GM21529 (cell line): ENCODE measurements at regions not wholly inside any gene's neighbourhood (a gene's known extent, or its start where the extent isn't known, plus 50 kb on each side); places are given as distances from the start of the nearest gene placed in this dataset.

Experiments
- ATAC-seq: cut with Tn5 transposase; IDR thresholded peaks from one replicate; pipeline ENCODE4 v1.9.1; 2021; ENCODE audit not compliant: unreplicated experiment

DNA sequence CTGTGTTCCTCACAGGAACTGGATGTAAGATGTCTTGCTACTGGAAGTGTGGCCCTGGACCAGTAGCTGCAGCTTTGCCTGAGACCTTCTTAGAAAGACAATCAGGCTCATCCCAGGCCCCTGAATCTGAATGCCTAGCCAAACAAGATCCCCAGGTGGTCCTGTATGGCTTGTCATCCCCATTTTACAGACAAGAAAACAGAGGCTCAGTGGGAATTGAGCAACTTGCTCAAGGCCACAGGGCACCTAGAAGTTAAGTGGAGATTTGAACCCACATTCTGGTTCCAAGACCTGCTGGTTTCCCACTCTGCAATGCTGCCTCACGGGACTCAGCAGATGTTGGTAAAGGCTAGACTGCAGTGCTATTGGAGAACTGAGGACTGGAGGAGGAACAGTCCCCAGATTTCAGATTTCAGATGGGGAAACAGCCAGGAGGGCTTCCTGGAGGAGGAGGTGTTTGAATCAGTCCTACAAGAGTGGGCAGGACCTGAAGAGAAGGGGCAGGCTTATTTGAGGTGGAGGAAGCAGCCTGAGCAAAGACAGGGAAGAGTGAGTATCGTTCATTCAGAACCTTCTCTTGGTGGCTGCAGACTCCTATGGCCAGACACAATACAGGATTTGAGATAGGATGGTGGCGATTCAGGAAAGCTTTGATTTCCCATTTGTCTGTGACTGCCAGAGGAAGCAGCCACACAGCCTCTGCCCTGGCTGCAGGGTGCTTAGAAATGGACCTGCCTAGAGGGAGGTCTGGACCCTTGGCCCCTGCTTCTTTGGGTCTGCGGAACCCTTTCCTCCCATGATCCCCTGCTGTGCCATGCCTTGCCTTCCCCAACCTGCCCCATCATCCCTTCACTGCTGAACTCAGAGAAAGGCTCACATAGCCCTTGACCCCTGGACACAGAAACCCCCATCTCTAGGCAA lies 233.4 kb upstream of the NLRP1 start:
- ATAC-seq, result no peak

- ATAC-seq, result no peak
Observed at GRCh38 chr17:5819396-5819795, 235.1 kb upstream of the NLRP1 start.

GRCh38 chr17:5819921-5820685 lies 235.8 kb upstream of the NLRP1 start:
- no peak for ATAC-seq

DNA sequence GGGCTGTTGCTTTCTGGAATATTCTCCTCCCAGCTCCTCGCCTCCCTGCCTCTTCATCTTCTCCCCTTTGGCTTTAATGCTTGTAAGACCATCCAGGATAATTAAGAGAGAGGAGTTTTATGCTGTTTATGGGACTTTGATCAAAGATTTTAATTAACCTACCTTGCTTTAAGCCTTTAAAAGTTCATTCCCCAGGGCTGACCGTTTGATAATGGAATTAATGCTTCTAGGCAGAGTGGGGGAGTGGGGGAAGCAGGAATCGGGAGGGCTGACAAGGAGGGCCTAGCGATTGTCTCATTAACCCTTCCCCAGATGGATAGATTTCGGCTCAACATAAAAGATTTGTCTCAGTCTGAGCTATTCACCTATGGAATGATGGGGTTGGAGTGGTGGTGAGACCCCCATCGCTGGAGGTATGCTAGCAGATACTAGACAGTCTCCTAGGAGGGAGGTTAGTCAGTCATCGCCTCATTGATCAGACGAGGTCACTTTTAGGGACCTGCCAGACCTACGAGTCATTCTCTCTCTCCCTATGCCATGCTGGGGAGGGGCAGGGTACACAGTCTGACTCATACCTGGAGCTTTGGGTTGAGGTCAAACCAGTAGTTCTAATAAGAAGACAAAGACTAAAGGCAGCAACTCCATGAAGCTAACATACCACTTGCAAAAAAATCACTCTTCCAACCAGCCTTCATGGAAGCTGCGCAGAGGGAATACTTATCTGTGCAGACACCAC lies 236.6 kb upstream of the NLRP1 start:
- no peak for ATAC-seq

GRCh38 chr17:5821803-5822202 lies 237.5 kb upstream of the NLRP1 start:
- no peak for ATAC-seq

- ATAC-seq, result no peak
Observed at GRCh38 chr17:5822281-5823060, 238.2 kb upstream of the NLRP1 start.

DNA sequence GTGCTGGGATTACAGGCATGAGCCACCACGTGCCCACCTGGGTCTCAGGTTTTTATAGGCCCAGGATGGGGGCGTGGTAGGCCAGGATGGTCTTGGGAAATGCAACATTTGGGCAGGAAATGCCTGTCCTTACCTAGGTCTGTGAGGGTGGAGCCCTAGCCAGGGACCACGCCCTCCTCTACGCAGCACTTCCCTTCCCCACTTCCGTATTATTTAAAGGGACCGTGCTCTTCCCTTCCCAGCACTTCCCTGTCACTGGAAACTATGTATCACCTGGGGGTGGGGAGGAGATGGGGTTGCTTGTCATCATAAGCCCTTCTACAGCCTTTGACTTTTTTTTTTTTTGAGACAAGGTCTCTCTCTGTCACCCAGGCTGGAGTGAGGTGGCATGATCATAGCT lies 238.9 kb upstream of the NLRP1 start:
- ATAC-seq, result no peak

DNA sequence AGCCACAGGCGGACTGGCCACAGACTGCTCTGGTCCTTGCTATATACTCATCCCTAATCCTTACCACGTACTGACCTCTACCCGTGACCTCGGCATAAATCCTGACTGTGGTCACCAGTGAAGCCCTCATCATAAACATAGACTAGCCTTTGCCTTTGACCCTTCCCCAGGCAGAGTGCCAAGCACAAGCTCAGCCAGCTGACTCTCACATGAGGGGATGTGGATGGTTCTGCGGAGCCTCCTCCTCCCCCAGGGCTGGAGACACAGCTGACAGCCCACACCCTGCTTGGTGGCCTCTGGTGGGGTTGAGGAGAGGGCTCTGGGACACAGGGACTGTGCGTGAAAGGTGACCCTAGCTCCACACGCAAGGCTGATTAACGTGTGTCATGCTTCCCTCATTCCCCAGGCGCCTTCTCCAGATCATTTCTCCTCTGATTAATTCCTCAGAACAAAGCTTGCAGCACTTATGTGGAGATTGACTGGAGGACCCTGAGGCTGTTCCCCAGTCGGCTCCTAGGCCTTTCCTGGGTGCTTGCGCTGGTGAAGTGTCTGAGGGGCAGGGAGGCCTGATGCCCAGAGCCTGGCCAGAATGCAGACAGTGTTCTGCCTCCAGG lies 241.5 kb upstream of the NLRP1 start:
- no peak for ATAC-seq

GRCh38 chr17:5826384-5826783 lies 242.1 kb upstream of the NLRP1 start:
- ATAC-seq, result no peak

DNA sequence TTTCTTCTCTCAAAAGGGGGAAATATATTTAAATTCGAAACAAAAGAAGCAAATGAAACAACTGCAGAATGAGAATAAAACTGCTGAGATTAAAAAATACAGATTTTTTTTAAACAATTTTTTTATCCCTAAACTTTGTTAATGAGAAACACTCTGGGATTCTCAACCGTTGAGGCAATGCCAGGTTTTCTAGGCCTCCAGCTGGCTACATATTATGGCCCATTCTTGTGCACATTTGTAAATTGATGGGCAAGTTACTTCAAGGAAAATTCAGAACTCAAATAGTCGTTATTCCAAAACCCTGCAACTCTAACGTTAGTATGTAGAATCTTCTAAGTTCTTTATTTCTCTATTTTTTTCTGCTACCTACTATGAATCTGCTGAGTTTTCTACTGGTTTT lies 239.3 kb upstream of the WSCD1 start:
- no peak for ATAC-seq

DNA sequence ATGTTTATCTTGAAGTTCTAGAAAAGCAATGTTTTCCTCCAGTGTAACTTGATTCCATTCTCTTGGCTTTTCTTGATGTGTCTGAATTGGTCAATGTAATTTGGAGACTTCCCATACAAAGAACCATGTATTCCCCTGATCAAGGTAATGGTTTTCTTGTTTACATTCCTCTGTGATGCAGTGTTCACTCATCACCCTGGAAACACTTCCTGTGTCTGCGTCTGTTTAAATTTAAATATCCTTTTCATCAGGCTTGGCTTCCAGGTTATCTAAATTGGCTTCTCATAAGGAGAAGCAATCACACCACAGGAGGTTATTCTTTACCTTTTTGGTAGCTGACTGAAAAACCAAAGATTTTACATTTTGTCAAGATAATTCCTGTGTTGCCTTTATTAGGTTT lies 237.3 kb upstream of the WSCD1 start:
- no peak for ATAC-seq

DNA sequence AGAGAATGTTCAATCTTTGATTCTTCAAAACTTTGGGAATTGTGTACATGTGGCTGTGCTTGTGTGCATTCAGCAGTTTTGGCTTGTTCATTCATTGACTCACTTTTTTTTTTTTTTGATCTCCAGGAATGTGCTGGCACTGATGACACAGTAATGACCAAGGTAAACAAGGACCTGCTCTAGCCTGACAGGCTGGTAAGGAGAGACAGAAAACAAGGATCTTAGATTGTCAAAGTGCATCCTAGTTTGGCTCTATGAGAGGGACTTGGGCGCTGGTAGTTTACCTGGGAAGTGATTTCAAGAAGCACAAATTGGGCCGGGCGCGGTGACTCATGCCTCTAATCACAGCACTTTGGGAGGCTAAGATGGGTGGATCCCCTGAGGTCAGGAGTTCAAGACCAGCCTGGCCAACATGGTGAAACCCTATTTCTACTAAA lies 233.1 kb upstream of the WSCD1 start:
- no peak for ATAC-seq

DNA sequence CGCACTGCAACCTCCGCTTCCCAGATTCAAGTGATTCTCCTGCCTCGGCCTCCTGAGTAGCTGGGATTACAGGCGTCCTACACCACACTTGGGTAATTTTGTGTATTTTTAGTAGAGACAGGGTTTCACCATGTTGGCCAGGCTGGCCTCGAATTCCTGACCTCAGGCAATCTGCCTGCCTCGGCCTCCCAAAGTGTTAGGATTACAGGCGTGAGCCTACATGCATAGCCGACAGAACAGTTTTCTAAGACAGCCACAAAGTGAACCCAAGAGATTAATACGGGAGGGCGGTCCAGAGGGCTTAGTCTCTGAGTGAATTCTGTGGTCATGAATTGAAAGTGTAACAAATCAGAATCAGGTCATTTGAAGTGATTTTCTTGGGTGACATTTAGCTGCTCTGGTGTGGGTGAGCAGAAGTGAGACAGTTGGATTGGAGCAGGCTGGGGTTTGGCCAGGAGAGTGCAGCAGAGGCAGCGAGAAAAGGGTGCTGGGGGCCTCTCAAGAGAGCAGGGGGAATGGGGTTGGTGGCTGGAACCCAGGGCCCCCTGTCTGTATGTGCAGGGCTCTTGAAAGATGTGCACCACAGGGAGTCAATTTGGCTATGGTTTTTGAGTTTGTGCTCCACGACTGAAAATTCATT lies 231.4 kb upstream of the WSCD1 start:
- ATAC-seq, result no peak

- ATAC-seq, result no peak
Observed at GRCh38 chr17:5840811-5841446, 229.2 kb upstream of the WSCD1 start.

- no peak for ATAC-seq
Observed at GRCh38 chr17:5841862-5842261, 228.3 kb upstream of the WSCD1 start.

- ATAC-seq, result no peak
Observed at GRCh38 chr17:5843366-5844026, 226.7 kb upstream of the WSCD1 start.

DNA sequence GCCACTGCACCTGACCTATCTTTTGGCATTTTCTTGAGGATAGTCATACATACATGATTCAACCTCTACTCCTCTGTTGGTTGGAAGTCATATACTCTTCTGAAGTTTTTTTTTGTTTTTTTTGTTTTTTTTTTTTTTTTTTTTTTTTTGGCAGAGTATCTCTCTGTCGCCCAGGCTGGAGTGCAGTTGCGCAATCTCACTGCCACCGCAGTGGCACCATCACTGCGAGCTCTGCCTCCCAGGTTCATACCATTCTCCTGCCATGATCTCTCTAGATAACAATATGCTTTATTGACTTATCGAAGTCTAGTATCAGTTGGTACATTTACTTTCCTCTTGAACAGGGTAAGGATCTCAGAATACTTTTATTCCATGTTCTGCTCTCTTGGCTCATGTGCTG lies 224.2 kb upstream of the WSCD1 start:
- no peak for ATAC-seq

DNA sequence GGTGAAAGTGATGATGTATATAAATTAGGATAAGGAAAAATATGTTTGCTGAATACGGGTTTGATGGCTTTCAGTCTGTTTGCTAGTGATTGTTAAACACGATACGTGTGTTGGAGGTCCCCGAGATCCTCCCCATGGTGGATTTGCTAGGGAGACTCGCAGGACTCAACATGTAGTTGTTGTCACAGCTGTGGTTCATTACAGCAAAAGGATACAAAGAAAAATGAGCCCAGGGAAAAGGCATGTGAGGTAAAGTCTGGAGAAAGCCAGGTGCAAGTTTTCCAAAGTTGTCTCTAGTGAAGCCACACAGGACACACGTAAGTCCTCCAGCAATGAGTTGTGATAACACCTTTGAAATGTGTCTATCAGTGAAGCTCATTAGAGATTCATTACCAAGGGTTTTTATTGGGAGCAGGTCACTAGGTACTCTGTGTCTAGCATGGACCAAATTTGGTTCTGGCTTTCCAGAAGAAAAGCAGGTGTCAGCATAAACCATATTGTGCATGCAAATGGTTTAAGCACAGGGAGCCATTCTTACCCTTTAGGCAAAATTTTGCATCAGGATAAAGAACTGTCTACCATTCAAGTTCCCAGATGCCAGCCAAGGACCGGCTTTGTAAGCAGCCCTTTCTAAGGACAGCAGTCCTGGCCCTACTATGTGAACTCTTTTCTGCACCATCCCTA lies 215.2 kb upstream of the WSCD1 start:
- ATAC-seq, result no peak
